ENCODE measurements at regions not wholly inside any gene's neighbourhood (a gene's known extent, or its start where the extent isn't known, plus 50 kb on each side); places are given as distances from the start of the nearest gene placed in this dataset.

- no peak for TF ChIP-seq ATF2 (tag by site-specific recombination; IDR thresholded peaks at IDR 0.05; ENCODE audit: low read depth)
- no peak for TF ChIP-seq CTCF (tag by site-specific recombination; IDR thresholded peaks at IDR 0.05)
- TF ChIP-seq REST (tag by site-specific recombination; IDR thresholded peaks at IDR 0.05) = no peak
- no peak for TF ChIP-seq ZNF10 (tag by site-specific recombination; IDR thresholded peaks at IDR 0.05)
- no peak for TF ChIP-seq ZNF426 (tag by site-specific recombination; IDR thresholded peaks at IDR 0.05)
- no peak for TF ChIP-seq SP7 (tag by site-specific recombination; IDR thresholded peaks at IDR 0.05)
- no peak for TF ChIP-seq ZNF501 (tag by site-specific recombination; IDR thresholded peaks at IDR 0.05)
- no peak for TF ChIP-seq ZFHX2 (tag by site-specific recombination; conservative IDR thresholded peaks at IDR 0.05)
Observed at GRCh38 chr5:12623408-12623807, 719.2 kb upstream of the CTNND2 start.
